ENCODE measurements at regions not wholly inside any gene's neighbourhood (a gene's known extent, or its start where the extent isn't known, plus 50 kb on each side); places are given as distances from the start of the nearest gene placed in this dataset.

DNA sequence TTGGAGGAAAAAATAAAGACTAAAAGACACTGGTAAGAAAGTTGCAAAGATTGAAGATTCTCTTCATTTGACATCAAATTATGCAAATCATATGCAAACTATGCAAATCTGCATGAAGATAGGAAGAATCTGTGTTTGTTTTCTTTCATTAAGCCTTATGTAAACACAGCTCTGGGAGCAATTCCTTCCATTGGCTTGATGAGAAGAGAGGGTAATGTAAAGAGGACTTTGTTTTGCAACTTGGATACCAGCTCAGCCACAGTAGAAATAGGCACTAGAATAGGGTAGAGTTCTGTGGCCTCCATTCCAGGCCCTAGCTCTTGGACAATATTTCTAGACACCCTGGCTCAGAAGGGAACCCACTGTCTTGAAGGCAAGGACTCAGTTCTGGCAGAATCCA is 388.4 kb upstream of the RASGEF1B start:
- DNase-seq, result no peak

DNA sequence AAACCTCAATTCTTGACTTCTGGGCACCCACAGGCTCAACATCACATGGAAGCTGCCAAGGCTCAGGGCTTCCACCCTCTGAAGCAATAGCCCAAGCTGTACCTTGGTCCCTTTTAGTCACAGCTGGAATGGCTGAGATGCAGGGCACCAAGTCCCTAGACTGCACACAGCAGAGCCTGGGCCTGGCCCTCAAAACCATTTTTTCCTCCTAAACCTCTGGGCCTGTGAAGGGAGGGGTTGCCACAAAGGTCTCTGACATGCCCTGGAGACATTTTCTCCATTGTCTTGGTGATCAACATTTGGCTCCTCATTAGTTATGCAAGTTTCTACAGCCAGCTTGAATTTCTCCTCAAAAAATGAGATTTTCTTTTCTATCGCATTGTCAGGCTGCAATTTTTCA is 382.7 kb upstream of the RASGEF1B start:
- DNase-seq, result no peak

DNA sequence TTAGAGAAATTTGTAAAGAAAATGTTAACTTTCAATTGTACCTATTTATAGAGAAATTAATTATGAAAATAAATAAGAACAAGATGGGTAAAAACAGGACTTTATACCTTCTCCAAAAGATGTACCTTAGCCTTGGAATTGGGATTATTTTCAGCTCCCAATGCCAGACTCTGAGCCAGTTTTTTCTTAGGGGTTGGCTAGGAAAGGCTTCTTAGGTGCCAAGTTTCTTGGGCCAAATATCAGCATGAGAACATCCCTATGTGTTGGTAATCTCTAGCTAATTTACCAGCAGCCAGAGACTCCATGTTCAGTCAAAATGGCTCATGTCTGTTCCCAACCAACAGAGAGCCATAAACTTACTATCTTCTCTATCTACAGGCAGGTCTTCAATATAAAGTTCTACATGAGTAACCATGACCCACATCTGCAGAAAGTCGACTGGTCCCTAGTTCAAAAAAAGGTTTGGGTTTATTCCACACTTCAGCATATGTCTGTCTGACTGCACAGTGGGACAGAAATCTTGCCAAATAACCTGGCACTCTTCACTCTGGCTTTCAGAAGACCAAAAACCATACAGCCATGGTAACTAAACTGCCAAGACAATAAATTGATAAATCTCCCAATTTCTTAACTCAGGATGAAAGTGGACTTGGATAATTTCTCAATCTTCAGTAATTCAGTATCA is 380.5 kb upstream of the RASGEF1B start:
- DNase-seq, result no peak

DNA sequence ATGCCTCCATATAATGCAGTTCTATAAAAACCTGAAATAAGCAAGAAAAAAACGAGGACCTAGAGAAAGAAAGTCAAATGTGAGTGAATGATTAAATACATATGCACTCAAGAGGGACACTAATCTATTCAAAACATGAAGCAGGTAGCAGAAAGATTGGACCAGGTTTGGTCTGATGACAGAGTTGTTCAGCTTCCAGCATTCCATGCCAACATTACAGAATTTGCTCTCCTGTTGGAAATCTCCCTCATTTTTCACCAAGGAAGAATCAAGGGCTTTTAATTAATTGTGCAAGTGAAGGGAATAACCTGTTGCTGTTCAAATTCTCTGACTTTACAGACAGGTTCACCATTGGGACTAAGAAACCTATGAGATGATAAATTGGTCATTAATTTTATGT is 379.0 kb upstream of the RASGEF1B start:
- no peak for DNase-seq

DNA sequence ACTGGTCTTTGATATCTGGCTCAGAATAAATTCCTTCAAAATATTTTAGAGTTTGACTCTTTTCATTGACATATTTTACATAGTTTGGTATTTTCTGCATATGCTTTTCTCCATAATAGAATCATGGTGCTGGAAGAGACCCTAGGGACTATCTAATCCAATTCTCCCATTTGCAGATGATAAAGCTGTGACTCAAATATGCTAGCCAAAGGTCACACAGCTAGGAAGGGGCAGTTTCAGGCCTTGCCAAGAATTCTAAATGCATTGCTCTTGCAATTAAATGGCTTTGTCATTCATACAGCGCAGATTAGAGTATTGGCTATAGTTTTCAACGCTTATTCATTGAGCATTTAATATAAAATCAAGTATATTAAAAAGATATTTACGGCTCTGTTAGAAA is 374.1 kb upstream of the RASGEF1B start:
- no peak for DNase-seq

DNA sequence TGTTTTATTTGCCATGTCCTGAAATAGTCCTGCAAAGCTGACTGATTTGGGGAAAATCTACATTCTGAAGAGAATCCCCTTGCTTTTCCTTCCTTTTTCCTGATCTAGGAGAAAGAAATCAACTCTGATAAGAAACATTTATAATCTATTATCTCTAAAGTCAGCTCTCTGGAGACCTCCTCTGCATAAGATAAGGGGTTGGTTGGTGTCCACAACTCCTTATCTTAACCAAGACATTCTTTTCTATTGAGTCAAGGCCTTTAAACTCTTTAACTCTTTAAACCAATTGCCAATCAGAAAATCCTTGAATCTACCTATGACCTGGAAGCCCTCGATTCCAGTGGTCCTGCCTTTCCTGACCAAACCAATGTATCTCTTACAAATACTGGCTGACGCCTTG is 373.6 kb upstream of the RASGEF1B start:
- no peak for DNase-seq

DNA sequence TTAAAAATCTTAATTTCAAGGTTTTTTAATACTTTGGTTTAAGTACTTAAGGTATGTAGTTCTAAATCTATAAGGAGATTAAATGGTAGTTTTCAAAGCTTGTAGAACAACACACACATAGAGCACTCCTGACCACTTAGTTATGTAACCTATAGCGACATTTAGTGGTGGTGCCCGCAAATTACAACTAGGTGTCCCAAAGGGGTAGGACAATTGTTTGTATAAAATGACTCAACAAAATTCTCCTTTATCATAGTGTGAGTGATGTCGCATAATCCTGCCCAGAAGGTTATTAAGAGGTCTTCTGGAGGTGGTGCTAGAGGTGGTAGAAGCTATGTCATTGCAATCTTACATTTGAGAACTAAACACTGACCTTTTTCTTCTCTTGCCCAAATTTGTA is 373.0 kb upstream of the RASGEF1B start:
- DNase-seq, result peak; percentile 21

DNA sequence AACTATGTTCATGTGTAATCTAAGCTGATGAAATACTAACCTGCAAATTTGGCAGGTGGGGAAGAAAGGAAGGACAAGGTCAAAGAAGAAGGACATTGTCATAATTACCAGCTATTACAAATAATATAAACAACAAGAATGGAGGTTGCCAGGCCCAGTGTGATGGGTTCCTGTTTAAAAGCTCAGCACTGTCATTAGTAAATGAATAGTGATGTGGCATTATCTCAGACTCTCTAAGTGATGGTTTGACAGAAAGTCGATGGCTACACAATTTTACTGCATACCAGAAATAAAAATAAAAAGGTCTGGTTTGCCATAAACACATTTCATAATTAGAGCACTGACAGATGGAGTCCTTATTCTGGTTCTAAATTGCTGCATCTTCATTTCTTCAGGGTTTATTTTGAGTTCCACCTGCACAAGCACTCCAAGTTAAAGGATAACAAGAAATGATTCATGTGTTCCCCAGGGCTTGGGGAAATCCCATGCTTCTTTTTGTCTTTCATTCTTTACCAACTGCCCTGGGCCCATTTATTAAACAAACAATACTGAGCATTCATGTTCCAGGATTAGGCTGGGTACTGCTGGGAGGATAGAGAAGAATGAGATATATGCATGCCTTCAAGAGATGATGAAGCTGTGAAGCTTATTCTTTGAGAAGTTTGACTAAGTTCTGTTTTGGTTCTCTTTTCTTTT is 367.8 kb upstream of the RASGEF1B start:
- no peak for DNase-seq

DNA sequence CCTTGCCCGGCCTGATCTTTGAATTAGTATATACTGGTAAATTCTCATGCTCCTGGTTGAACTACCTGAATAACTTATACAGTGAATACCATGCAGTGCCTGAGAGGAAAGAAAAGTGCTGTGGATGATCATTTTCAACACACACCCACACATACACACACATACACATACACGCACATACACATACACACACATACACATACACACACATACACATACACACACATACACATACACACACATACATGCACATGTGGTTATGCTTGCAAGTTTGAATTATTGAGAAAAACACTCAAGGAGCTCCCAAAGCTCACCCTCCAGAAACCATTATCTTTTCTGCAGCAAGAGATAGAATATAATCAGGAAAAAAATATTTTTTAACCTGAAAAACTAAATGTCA is 366.9 kb upstream of the RASGEF1B start:
- no peak for DNase-seq

DNA sequence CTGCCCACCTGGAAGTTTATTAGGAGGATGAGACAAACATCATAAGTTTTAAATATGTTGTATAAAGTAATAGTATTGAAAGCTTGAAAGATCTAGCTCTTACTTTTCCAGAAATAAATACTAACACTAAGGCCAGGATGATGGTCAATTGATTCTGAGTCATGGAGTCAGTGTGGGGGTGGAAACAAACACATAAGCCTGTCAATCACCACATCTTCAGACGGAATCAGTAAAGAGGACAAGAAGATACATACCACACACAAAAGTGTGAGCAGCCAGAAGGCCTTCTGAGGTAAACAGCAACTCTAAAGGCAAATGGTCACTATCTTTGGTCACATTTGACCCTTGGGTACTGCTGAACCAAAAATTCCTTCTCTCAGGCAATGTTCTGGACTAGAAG is 365.0 kb upstream of the RASGEF1B start:
- DNase-seq, result no peak

DNA sequence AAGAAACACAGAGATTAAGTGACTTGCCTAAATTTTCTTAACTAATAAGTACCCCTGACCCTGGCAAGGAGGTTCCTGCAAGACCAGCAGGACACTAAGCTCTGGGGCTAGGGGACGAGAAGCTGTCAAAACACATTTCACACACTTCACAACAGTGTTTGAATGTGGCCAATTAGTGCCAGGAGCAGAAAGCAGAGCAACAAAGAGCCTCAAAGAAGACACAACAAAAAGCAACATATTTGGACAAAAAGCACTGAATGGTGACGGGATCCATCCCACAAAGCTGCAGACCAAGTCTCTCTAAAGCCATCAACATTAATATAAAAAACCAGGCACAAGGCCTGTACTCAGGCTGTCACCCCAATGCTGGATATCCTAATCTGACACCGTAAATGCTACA is 361.9 kb upstream of the RASGEF1B start:
- no peak for DNase-seq

DNA sequence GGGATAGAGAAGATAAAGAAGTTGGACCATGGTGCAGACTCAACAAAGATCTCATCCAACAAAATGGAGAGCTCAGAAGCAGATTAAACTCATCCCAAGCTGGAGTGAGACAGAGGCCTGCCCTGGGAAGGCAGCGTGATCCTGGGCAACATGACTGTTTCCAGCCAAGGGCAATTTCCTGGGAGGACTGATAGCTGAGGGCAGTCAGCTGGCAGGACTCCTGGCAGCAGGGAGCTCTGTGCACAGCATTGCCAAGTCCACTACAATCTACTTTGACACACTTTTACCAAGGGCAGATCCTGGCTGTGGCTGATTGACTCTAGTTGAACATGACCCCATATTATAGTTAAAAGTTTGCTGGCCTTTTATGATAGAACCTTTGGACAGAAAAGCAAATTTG is 357.3 kb upstream of the RASGEF1B start:
- DNase-seq, result no peak

DNA sequence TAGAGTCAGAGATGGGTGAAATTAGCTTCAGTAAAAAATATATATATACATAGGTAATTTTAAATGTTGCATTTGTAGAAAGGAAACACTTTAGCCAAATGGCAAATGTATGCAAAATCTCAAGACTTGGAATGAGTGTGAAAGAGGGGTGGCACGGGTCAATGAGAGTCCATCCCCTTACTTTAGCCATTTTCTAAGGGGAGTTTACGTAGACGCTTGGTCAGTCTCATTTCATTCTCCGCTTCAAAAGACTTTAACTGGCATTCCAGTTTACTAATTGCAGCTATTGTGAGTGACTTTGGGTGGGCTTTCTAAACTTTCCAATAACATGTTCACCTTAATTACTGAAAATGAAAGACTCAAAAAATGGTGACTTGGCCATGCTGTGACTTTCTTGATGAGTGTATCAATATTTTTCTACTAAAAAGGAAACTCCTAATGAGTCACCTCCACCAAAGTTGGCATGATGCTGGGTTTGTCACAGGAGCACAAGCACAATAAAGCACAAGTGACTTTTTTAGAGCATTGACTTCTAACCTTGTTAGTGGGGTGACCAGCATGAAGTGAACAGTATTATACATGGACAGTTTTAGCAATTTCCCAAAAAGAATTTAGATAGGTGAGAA is 356.0 kb upstream of the RASGEF1B start:
- DNase-seq, result no peak

DNA sequence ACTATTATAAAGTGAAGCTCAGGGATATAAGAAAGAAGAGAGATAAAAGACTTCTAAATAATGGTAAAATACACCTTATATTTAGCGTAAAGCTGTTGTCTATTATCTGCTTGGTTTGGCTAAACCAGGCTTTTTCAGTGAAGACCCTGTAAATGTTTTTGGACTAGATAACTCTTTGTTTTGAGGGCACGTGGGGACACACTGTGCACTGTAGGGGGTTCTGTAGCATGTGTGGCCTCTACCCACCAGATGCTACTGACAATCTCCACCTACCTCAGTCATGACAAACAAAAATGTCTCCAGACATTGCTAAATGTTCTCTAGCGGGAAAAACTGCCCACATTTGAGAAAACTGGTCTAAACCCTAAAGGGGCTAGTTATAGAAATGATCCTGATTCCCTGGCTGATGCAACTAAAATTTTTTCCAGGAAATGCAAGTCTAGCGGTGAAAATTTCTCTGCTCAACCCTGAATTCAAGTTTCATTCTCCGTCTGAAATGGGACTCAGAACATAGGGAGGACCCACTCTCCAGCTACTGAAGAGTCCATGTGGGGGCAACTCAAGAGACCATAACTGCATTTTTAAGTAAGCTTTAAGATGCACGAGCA is 355.2 kb upstream of the RASGEF1B start:
- no peak for DNase-seq

DNA sequence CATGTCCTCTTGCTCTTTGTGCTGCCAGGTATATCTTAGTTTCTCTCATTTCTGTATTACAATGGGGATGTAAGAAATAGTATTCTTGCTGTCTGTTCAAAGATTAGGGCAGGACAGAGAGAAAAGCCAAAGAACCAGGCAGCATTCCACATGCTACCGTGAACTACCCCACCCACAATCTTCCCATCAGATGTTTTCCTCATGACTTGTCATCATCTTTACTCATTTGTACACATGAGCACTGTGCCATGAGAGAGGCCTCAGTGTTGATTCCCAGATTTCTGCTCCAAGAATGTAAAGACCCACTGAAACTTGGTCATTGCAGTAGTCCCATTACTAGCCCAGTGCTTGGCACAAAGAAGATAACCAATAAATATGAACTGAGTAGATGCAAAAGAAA is 354.6 kb upstream of the RASGEF1B start:
- no peak for DNase-seq

DNA sequence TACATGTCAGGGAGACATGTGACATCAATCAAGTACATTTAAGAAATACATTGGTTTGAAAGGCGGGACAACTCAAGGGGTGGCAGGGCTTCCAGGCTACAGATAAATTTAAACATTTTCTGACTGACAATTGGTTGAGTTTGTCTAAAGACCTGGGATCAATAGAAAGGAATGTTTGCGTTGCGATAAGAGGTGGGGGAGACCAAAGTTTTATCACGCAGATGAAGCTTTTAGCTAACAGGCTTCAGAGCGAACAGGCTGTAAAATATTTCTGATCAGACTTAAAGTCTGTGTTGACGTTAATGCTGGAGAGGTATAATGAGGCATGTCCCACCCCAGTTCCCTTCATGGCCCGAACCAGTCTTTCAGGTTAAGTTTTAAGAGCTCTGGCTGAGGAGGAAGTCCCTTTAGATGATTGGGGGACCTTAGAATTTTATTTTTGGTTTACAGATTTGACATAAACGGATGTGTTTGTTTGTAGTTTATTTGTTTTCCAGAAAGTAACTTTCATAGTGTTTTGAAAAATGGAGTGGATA is 346.7 kb upstream of the RASGEF1B start:
- DNase-seq, result no peak

DNA sequence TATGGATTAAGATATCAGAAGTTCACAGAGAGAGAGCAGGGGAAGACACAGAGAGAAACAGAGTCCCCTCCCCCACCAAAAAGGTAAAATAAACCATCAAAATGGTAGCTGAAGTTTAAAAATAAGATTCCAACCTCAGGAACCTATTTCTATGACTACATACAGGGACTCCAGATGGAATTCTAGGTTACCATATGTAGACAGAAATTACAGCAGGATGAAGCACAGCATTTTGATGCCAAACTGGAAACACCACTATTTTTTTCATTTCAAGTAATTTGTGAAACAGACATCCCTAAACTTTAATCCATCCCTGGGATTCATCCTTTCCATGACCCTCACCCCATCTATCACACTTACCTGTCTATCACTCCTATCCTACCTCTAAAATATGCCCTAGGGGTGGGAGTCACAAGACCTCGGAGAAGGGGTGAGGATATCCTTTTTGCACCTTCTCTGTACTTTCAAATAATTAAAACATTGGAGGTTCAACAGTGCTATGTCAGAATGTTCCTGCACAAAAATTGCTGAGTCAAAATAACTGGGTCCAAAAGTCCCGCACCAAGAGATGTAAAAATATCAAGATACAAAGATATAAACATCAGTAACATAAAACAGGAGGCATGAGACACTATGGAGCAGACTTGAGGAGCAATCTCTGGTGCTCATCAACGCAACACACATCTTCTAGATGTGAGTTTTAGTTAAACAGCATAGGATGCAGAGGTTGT is 344.5 kb upstream of the RASGEF1B start:
- no peak for DNase-seq

DNA sequence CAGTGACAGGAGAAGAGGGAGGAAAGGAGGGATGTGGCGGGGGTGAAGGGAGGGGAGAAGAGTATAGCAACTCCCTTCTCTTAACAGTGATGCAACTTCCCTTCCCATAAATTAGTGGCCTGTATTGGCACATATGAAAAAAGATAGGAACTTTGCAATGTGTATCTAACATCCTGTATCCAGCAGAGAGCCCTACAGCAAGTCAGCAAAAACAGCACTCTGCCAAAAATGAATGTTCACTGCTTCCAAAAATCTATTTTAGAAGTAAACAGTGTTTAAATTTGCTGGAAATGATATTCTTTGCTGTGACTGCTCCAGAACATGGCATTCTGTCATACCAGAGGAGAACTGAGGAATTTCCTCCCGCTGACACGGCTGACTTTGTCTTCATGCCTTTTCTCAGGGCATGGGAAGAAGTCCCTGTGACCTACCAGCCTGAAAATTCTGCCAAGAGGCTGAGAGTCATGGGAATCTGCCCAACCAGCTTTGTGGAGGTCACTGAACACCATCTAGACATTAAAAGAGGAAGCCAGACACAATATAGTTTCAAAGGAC is 343.4 kb upstream of the RASGEF1B start:
- DNase-seq, result no peak

DNA sequence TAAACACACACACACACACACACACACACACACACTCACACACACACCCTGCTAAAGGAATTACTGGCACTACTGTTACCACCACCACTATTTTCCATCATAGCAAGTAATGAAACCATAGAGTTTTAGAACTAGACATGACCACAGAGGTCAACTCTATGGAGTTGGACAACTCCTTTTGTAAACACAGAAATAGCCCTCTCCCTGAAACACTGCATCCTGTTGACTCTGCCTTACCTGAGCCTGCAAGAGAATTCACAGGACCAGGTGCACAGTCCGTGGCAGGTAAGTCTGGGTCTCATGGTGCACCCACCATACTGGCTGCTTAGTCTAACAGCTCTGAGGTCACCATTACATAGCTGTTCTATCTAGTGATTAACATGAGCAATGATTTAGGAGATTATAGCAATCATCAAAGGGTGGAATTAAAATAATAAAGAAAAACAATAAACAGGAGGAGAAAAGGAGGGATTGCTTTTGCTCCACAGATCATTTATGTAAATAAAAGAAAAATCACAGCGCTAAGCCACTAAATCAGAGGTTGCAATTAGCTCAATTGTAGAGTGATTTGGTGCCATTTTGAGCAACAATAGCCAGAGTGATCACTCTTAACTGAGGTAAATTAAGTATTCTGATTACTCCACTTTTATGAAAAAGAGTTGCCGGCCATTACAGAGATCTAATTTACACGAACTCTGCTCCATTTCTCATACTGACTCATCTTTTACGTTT is 340.0 kb upstream of the RASGEF1B start:
- DNase-seq, result no peak

DNA sequence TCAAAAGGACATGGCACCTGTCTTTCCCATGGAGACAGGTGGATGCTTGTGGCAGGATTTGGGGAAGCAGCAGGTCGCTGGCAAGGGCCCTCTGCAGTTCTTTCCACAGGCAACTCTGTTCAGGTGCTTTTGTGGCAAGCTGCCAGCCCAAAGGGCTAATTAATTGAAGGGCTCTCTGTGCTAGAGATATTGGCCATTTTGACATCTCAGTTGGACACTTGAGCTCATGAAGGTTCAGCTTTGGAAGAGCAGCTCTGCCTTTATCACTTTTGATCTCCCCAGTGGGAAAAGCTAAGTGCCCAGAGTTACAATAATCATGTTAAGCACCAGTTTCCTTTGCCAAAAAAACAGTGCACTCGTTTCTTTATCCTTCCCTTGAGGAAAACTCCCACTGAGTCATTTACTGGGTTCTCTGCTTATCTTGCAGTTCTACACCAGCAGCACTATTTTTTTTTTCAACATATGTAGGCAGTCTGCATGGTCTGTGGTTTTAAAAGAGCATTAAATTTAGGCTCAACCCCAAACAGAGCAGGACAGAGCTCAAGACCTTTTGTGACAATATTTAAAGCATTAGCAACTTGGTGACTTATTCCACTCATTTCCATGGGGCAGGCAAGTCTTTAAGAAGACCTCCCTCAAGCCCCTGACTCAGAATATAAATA is 336.4 kb upstream of the RASGEF1B start:
- no peak for DNase-seq

DNA sequence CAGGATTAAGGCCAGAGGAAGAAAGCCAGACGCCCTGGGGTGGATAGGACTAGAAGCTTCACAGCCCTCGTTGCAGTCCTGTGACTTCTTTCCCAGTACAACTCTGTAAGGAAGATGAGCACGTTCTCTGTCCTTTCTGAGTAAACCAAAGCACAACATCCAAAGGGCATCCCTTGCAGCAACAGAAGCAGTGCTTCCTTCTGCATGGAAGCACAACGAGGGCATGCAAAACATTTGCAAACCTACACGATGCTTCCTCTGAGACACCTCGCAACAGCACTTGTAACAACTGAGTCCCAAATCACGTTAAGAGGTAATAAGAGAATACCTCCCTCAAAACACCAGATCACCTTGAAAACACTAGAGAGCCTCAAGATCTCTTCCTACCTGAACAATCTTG is 335.7 kb upstream of the RASGEF1B start:
- no peak for DNase-seq

DNA sequence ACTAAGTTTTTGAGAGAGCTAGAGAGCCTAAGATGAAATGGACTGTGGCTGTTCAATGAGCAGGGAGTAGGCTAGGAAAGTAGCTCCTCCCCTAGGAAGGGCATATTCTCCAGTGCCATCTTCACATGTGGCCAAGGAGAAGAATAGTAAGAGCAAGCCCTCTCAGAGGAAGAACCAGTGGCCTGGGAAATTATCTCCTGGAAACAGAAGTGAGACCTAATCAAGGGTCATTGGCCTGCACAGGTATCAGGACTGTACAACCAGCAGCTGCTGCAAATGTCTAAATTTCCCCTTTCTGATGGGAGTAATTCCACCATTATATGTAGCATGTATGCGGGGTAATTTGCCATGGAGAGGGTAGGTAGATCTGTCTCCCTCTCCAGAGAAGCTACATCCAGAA is 334.8 kb upstream of the RASGEF1B start:
- DNase-seq, result no peak
